PFSK-1 (cell line): ENCODE measurements at regions not wholly inside any gene's neighbourhood (a gene's known extent, or its start where the extent isn't known, plus 50 kb on each side); places are given as distances from the start of the nearest gene placed in this dataset.

Experiments used
- FOXP2 ChIP-seq: optimal IDR thresholded peaks from 2 replicates; pipeline ENCODE3; 2011; ENCODE audit warnings: borderline replicate concordance, control low read depth, inconsistent platforms; ENCODE audit not compliant: insufficient read depth; ENCODE audit errors: extremely low read length, extremely low read depth
- POLR2AphosphoS5 ChIP-seq: IDR thresholded peaks from 2 replicates; pipeline ENCODE4 v1.6.1; 2012; ENCODE audit warnings: low read depth, mild to moderate bottlenecking, control low read depth, low read length, moderate library complexity
- SIN3A ChIP-seq: IDR thresholded peaks from 2 replicates; pipeline ENCODE4 v1.6.1; 2012; ENCODE audit warnings: mild to moderate bottlenecking, low read length, moderate library complexity, borderline replicate concordance; ENCODE audit not compliant: insufficient read depth
- TAF1 ChIP-seq: IDR thresholded peaks from 2 replicates; pipeline ENCODE4 v1.6.1; 2012; ENCODE audit warnings: low read length, control low read depth, borderline replicate concordance; ENCODE audit not compliant: insufficient read depth
- TF ChIP-seq, protein P1 (sequence below), 2 experiments: IDR thresholded peaks; 2 replicates each; pipeline versions ENCODE4 v1.6.1 to v1.8.0; 2011 to 2012; ENCODE audit warnings: low read depth in 2 of 2, low read length in 2 of 2, control low read depth in 1 of 2, inconsistent platforms in 1 of 2, mild to moderate bottlenecking in 1 of 2, moderate library complexity in 1 of 2; ENCODE audit not compliant: insufficient read depth in 1 of 2

DNA sequence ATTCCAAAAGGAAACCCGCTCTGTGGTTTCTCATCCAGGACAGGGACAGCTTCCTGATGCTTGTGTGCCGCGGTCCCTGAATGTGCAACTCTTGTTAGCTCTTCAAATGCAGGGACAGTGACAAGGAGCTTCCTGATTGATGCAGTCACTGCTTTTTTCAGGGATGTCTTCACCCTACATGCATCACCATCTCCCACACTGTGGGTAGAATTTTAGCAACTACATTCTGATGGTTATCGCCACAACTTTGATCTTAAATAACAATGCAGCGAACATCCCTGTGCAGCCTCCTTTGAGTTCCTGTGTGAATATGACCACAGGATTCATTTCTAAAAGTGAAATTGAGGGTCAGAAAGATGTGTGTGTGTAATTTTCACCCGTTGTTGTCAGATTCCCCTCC, 115.0 kb downstream of the GGTLC2 start:
- TF ChIP-seq SIN3A (no peak), POLR2AphosphoS5 (no peak), TAF1 (no peak), FOXP2 (no peak)
- TF ChIP-seq, protein P1, sequence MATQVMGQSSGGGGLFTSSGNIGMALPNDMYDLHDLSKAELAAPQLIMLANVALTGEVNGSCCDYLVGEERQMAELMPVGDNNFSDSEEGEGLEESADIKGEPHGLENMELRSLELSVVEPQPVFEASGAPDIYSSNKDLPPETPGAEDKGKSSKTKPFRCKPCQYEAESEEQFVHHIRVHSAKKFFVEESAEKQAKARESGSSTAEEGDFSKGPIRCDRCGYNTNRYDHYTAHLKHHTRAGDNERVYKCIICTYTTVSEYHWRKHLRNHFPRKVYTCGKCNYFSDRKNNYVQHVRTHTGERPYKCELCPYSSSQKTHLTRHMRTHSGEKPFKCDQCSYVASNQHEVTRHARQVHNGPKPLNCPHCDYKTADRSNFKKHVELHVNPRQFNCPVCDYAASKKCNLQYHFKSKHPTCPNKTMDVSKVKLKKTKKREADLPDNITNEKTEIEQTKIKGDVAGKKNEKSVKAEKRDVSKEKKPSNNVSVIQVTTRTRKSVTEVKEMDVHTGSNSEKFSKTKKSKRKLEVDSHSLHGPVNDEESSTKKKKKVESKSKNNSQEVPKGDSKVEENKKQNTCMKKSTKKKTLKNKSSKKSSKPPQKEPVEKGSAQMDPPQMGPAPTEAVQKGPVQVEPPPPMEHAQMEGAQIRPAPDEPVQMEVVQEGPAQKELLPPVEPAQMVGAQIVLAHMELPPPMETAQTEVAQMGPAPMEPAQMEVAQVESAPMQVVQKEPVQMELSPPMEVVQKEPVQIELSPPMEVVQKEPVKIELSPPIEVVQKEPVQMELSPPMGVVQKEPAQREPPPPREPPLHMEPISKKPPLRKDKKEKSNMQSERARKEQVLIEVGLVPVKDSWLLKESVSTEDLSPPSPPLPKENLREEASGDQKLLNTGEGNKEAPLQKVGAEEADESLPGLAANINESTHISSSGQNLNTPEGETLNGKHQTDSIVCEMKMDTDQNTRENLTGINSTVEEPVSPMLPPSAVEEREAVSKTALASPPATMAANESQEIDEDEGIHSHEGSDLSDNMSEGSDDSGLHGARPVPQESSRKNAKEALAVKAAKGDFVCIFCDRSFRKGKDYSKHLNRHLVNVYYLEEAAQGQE (IDR thresholded peaks at IDR 0.05; ENCODE audit: insufficient read depth in 1 of 2, low read depth in 2 of 2, low read length in 2 of 2): no peak

DNA sequence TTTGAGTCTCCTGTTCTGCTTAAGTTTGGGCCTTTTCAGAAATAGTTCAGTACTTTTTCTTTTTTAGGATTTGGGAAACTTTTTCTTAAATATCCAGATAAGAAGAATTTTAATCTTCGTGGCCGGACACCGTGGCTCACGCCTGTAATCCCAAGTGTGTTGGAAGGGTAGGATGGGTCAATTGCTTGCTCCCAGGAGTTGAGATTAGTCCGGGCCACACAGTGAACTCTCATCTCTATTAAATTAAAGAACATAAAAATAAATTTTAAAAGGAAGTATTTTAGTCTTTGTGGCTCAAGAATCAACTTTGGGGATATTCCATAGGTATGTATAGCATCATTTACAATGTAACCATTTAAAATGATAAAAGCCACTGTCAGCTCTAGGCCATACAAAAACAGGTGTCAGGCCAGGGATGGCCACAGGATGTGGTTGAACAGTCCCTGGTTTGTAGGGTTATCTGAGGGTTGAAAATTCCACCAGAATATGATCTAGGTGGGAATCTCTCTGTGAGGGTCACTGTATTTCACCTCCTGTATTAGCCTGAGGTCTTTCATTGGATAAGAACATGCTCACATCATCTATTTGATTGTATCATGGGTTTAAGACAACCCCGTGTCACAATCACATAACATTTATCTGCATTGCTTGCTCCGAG, 115.6 kb downstream of the GGTLC2 start:
- no peak for TF ChIP-seq POLR2AphosphoS5
- TF ChIP-seq, protein P1 (IDR thresholded peaks at IDR 0.05; ENCODE audit: insufficient read depth in 1 of 2, low read depth in 2 of 2, low read length in 2 of 2): no peak

DNA sequence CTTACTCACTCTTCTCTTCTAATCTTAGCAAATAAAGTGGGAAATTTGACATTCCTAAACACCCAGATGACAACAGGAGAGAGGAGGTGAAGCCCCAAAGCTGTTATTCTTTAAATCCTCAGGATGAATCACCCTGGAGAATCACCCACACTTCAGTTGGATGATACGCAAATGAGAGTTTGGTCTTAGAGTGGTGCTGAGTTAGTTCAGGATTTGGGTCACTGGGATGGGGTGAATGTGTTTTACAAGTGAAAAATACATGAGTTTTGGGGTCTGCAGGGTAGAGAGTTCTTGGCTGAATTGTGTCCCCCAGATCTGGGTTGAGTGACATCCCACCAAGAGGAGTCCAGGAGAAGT, 117.2 kb downstream of the GGTLC2 start:
- TF ChIP-seq TAF1 (no peak), SIN3A (no peak), POLR2AphosphoS5 (no peak), FOXP2 (no peak)
- TF ChIP-seq, protein P1 (IDR thresholded peaks at IDR 0.05; ENCODE audit: insufficient read depth in 1 of 2, low read depth in 2 of 2, low read length in 2 of 2): no peak

DNA sequence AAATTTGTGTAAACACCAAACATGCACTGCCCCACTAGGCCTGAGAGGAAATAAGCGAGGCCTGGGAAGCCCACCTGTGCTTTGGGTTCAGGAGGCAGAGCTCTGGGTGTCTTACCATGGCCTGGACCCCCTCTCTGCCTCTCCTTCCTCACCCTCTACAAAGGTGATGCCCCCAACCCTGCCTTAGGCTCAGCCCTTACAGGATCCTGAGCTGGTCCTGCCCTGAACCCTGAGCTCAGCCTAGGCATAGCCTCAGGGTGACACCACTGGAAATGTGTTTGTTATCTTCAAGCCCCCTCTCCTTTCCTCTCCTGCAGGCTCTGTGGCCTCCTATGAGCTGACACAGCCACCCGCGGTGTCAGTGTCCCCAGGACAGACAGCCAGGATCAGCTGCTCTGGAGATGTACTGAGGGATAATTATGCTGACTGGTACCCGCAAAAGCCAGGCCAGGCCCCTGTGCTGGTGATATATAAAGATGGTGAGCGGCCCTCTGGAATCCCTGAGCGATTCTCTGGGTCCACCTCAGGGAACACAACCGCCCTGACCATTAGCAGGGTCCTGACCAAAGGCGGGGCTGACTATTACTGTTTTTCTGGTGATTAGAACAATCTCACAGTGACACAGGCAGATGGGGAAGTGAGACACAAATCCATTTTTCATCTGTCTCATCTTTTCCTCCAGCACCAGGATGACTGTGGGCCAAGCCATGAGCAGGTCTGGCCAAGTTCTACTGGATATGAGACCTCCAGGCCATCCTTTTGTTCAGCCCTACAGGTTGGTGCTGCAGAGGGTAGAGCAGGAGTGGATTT, 117.8 kb downstream of the GGTLC2 start:
- no peak for TF ChIP-seq POLR2AphosphoS5

DNA sequence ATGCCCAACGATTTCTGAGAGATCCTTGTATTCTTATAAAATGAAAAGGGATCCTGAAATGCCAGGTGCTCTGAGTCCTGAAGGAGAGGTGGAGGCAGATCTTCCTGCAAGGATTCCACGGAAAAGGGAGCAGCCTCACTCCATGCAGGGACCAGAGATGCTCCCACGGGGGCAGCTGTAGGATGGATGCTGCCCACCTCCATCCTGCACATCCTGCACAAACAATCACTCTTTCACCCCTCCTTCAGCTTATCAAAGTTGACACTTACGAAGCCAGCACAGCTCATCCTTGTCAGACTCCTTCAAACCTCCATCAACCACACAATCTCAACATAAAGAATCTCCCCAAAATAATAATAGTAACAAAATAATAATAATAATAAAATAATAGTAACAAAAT, 119.1 kb downstream of the GGTLC2 start:
- TF ChIP-seq SIN3A (no peak), FOXP2 (no peak), POLR2AphosphoS5 (no peak), TAF1 (no peak)
- TF ChIP-seq, protein P1 (IDR thresholded peaks at IDR 0.05; ENCODE audit: insufficient read depth in 1 of 2, low read depth in 2 of 2, low read length in 2 of 2): no peak
